NCI-H2081 treated with DMSO at 0.1 percent for 48 hours (cell line): ENCODE measurements at regions not wholly inside any gene's neighbourhood (a gene's known extent, or its start where the extent isn't known, plus 50 kb on each side); places are given as distances from the start of the nearest gene placed in this dataset.

Experiments
- DNase-seq: peaks from one replicate; lab custom pipeline; 2025; lab: John Stamatoyannopoulos, UW

- DNase-seq: no peak
These were observed 938.5 kb downstream of the FSTL5 start for GRCh38 chr4:161225327-161225726.

- DNase-seq: no peak
These were observed 940.9 kb downstream of the FSTL5 start for GRCh38 chr4:161222889-161223288.

GRCh38 chr4:161208564-161208963, 955.2 kb downstream of the FSTL5 start:
- peak; percentile 7 for DNase-seq

- DNase-seq: no peak
These were observed 957.2 kb downstream of the FSTL5 start for GRCh38 chr4:161206528-161207080.

- DNase-seq: no peak
These were observed 959.9 kb downstream of the FSTL5 start for GRCh38 chr4:161203865-161204264.

- DNase-seq: no peak
These were observed 965.9 kb downstream of the FSTL5 start for GRCh38 chr4:161197912-161198311.

DNA sequence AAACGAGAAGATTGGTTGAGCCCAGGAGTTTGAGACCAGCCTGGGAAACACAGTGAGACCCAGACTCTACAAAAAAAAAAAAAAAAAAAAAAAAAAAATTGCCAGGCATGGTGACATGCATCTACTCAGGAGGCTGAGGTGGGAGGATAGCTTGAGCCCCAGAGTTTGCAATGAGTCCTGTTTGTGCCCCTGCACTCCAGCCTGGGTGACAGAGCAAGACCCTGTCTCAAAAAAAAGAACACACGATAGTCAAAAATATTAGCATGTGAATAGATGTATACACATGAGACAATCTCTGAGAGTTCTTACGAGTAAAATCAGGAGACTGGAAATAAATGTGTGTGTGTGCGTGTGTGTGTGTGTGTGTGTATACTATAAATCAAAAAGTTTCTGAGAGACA, 966.3 kb downstream of the FSTL5 start:
- DNase-seq: no peak

- DNase-seq: no peak
These were observed 974.3 kb downstream of the FSTL5 start for GRCh38 chr4:161189286-161190134.

GRCh38 chr4:161188578-161188977, 975.2 kb downstream of the FSTL5 start:
- no peak for DNase-seq

DNA sequence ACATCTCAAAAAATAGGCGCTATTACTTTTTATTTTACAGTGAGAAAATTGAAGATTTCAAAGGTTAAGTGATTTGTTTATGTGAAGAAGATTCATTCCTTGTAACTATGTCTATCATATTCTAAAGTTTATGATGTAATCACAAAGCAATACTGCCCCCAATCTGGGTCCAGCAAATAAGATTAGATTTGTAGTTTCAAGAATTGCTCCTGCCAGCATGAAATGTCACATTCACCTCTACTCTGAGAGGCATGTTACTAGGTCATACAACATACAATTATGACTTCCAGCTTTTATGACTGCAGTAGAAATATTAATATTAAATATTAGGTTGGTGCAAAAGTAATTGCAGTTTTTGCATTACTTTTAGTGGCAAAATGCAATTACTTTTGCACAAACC, 976.2 kb downstream of the FSTL5 start:
- DNase-seq: no peak

- DNase-seq: no peak
These were observed 977.0 kb downstream of the FSTL5 start for GRCh38 chr4:161186750-161187149.

GRCh38 chr4:161186012-161186411, 977.8 kb downstream of the FSTL5 start:
- DNase-seq: no peak

- no peak for DNase-seq
These were observed 980.1 kb downstream of the FSTL5 start for GRCh38 chr4:161183729-161184128.

- no peak for DNase-seq
These were observed 980.9 kb downstream of the FSTL5 start for GRCh38 chr4:161182913-161183312.

- no peak for DNase-seq
These were observed 985.5 kb downstream of the FSTL5 start for GRCh38 chr4:161178310-161178709.

- no peak for DNase-seq
These were observed 991.3 kb downstream of the FSTL5 start for GRCh38 chr4:161172396-161173026.

- DNase-seq: peak; percentile 44
These were observed 996.3 kb downstream of the FSTL5 start for GRCh38 chr4:161167539-161167938.

DNA sequence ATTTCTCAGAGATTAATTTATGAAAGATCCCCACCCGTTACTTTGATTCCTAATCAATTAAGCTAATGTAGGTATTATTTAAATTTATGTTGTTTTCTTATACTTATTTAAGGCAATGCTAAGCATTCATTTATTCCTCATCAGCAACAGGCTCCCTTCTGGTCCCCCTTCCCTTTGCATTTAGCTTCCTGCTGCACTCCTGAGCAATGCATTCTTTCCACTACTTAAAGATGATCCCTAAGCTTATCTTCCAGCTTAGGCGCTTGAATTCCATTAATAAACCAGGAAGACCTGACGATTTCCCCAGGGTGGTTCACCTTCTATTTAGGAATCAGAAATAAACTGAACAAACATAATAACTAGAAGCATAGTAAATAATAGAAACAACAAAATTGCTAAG, 1003.1 kb downstream of the FSTL5 start:
- DNase-seq: no peak

DNA sequence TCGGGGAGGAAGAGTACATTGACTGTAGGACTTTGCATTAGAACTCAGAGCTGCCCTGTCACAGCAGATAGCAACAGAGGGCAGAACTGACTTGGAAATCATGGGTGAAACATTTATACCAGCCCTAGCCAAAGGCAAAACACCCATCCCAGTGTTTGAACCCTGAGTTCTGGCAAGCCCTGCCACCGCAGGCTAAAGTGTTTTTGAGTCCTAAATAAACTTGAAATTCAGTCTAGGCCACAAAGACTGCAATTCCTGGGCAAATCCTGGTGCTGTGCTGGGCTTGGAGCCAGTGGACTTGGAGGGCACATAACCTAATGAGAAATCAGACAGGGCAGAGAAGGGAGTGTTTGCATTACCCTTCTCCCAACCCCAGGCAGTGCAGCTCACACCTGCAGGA, 1015.7 kb downstream of the FSTL5 start:
- no peak for DNase-seq

GRCh38 chr4:161143375-161143774, 1020.4 kb downstream of the FSTL5 start:
- no peak for DNase-seq

DNA sequence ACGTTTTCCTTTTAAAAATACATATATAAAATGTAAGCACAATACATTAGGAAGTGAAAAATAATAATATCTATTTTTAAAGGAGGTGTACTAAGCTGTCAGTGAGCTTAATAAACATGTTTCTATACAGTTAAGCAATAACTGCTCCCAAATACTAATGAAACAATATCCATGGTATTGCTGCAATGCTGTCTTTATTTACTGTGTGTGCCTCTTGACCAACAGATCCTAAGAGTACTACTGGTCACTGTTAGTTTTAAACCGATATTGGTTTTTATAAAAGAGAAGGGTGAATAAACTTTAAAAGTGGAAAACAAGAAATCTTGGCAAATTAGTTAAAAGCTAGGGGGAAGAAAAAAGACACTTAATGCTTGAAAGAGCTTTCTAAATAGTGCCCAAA, 1029.0 kb downstream of the FSTL5 start:
- no peak for DNase-seq

DNA sequence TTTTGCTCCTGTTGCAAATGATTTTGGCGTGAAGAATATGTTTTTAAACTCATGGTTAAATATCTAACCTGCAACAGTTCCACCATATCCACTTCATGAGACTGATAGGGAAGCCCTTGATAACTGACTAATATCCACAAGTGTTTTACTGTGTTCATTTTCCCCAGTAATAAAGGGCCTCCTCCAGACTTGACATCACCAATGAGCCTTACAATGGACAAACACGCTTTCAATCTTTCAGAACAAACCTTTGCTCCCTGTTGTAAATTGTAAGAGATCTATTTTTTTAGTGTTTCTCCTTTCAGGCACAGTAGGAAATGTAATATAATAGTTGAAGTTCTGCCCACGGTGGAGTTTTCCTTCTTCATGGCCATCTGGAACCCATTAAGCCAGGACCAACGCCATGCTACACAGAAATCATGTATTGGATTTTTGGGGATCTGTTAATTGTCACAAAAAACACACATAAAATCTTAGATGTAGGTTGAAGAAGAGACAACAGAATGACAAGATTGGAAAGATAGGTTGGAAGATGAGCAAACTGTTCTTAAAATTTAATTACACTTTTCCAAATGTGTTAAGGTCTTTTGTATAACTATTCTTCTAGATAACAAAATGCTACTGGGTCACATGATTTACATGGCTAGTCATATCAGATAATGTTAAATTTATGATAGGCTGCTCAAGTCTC, 1030.1 kb downstream of the FSTL5 start:
- no peak for DNase-seq
